PC-3 (cell line): ENCODE measurements at regions not wholly inside any gene's neighbourhood (a gene's known extent, or its start where the extent isn't known, plus 50 kb on each side); places are given as distances from the start of the nearest gene placed in this dataset.

Experiments
- CTCF ChIP-seq: fragments of 300-600 bp; sonication (generic); conservative IDR thresholded peaks from 2 replicates; pipeline ENCODE4 v1.5.1; 2017; ENCODE audit warnings: antibody characterized with exemption, low read depth, mild to moderate bottlenecking, low read length
- EZH2 ChIP-seq: fragments of 300-600 bp; sonication (generic); IDR thresholded peaks from one replicate; pipeline ENCODE4 v1.6.1; 2017; ENCODE audit warnings: antibody characterized with exemption, mild to moderate bottlenecking, low read length; ENCODE audit not compliant: unreplicated experiment

- no peak for TF ChIP-seq CTCF
- TF ChIP-seq EZH2 = no peak
These were observed 583.3 kb upstream of the CBLB start for GRCh38 chr3:106452096-106452495.
